ENCODE measurements at regions not wholly inside any gene's neighbourhood (a gene's known extent, or its start where the extent isn't known, plus 50 kb on each side); places are given as distances from the start of the nearest gene placed in this dataset.

GRCh38 chr20:6622041-6622440 lies 145.4 kb upstream of the BMP2 start:
- FAIRE-seq (no peak), ATAC-seq (no peak), DNase-seq (ENCODE audit: low spot score) (no peak)
- H3K79me2 ChIP-seq (ENCODE audit: insufficient read depth, low read length): no peaks in the 10 kb centered on the region
- TF ChIP-seq HHEX (CRISPR knock-in tag; IDR thresholded peaks at IDR 0.05) (no peak), HOXA5 (CRISPR knock-in tag; IDR thresholded peaks at IDR 0.05) (no peak), ZNF782 (CRISPR knock-in tag; IDR thresholded peaks at IDR 0.05; ENCODE audit: borderline replicate concordance) (no peak), BCL6 (CRISPR knock-in tag; IDR thresholded peaks at IDR 0.05) (no peak), ARID3A (IDR thresholded peaks at IDR 0.05; ENCODE audit: low read depth, low read length) (no peak), MEIS1 (CRISPR knock-in tag; IDR thresholded peaks at IDR 0.05; ENCODE audit: borderline replicate concordance) (no peak), MYPOP (CRISPR knock-in tag; IDR thresholded peaks at IDR 0.05) (no peak), ZBTB14 (CRISPR knock-in tag; IDR thresholded peaks at IDR 0.05) (no peak), ZNF83 (CRISPR knock-in tag; IDR thresholded peaks at IDR 0.05; ENCODE audit: borderline replicate concordance) (no peak), ZNF598 (CRISPR knock-in tag; IDR thresholded peaks at IDR 0.05; ENCODE audit: borderline replicate concordance) (no peak), THAP9 (CRISPR knock-in tag; IDR thresholded peaks at IDR 0.05; ENCODE audit: borderline replicate concordance) (no peak), ZSCAN25 (CRISPR knock-in tag; IDR thresholded peaks at IDR 0.05) (no peak), KAT8 (CRISPR knock-in tag; IDR thresholded peaks at IDR 0.05) (no peak), LBX2 (CRISPR knock-in tag; IDR thresholded peaks at IDR 0.05; ENCODE audit: borderline replicate concordance) (no peak)
- intact Hi-C loops (cut with micrococcal nuclease; ENCODE audit: unreplicated experiment) (no loop called here), in situ Hi-C loops (cut with HindIII; ENCODE audit: extremely low pct_ligation_motif_present, low pct_unique_long_range_greater_than_20kb) (no loop called here)
- no peaks in the 10 kb centered on the region for H3K36me3 ChIP-seq (replicated peaks in 1 of 2; ENCODE audit: control insufficient read depth in 1 of 2, insufficient read depth in 2 of 2, low read length in 2 of 2)
- H2AFZ ChIP-seq (ENCODE audit: low read length): no peak overlapping the region
- ChIA-PET CTCF (ENCODE audit: low intra/inter-chr PET ratio, low total read pairs) (no interaction called here), POLR2A (no interaction called here)
- no peaks in the 10 kb centered on the region for H3K9me3 ChIP-seq (ENCODE audit: low read length)
- no peaks in the 10 kb centered on the region for H4K20me1 ChIP-seq (ENCODE audit: insufficient read depth, low read length)
- H3K27ac ChIP-seq (ENCODE audit: extremely low read length, insufficient read depth, low read length): no peak overlapping the region
- no TSS peak for BruUV-seq (replicated peaks)
- no peak overlapping the region for H3K4me3 ChIP-seq (replicated peaks in 1 of 3; ENCODE audit: insufficient read depth in 1 of 3, low read depth in 2 of 3, low read length in 3 of 3)
- no peaks in the 10 kb centered on the region for H3K27me3 ChIP-seq (ENCODE audit: control insufficient read depth in 1 of 2, insufficient read depth in 2 of 2, low read length in 2 of 2)
- H3K4me2 ChIP-seq (ENCODE audit: low read depth, low read length): no peak overlapping the region
- peaks cover 9% of the 10 kb centered on the region for H3K4me1 ChIP-seq (ENCODE audit: insufficient read depth, low read length)
- no peak overlapping the region for H3K9ac ChIP-seq (ENCODE audit: insufficient read depth, low read depth, low read length)
